GM18511 (cell line): ENCODE measurements at regions not wholly inside any gene's neighbourhood (a gene's known extent, or its start where the extent isn't known, plus 50 kb on each side); places are given as distances from the start of the nearest gene placed in this dataset.

Source experiments
- ATAC-seq: cut with Tn5 transposase; IDR thresholded peaks from one replicate; pipeline ENCODE4 v1.9.1; 2021; ENCODE audit warnings: mild to moderate bottlenecking, moderate library complexity; ENCODE audit not compliant: unreplicated experiment

GRCh38 chr2:200751786-200752185 is 59.9 kb upstream of the BZW1 start:
- no peak for ATAC-seq

DNA sequence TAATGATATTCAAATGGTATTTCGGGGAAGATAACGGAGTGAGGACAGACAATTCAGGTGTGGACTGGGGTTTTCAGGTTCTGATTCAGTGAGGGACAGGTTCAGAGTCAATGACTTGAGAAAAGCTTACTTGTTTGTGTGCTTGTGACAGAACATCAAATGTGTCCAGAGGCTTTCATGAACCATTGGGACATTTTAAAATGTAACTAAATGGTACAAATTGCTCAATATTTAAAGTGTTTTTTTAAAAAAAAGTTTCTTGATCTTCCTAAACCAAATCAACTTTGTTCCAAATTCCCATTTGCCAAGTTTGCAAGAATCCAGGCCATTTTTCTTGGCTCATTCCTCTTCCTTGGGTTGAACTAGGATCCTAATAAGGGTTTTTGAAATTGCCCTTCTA is 59.4 kb upstream of the BZW1 start:
- ATAC-seq, result no peak

- ATAC-seq, result no peak
Measured at GRCh38 chr2:200752835-200753234, 58.9 kb upstream of the BZW1 start.

DNA sequence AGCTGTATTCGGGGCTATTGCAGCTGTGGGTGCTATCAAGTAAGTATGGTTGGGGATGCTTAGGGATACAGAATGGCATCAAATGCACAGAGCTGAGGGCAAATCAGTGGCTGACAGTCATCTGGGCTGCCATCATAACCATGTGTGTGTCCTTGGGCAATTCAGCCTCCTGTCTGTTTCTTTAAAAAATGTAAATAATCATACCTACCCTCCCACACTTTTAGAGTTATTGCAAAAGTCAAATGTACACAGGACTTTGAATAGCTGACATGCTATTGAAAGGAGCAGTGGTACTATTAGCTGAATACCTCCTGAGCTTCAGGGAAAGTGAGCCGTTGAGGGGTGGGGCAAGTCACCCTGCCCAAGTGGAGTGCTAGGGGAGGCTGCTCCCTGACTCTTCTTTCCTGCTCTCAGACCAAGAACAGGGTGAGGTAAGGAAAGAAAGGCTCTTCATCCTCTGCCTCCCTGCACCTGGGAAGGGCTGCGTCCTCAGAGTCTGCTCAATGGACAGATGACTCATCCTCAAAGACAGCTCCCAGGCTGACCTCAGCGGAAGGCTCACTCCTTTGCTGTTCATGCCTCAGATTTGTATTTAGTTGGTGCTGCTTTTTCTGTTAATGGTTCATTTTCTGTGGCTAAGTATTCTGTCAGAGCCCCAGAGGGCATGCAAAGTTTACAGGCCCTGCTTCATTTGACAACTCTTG is 54.9 kb upstream of the BZW1 start:
- peak; percentile 93 for ATAC-seq

GRCh38 chr2:200757399-200757798 is 54.3 kb upstream of the BZW1 start:
- peak; percentile 25 for ATAC-seq

DNA sequence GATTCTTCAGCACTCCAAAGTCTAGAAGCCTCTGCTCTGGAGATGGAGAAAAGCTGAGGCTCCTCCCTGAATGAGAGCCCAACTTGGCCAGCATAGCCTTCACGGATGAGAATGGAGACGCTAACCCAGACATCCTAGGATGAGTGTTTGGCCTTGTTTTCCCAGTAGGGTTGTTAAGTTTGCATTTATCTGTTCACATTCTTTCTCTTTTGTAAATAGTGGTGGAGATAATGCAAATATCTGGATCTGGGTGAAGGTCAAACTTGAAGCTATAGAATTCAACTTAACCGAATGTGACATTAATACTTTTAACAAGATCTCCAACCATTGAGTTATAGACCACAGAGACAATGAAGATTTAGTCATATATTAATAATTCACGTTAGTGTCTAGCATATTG is 53.4 kb upstream of the BZW1 start:
- ATAC-seq, result no peak

- no peak for ATAC-seq
Measured at GRCh38 chr2:200761266-200761665, 50.4 kb upstream of the BZW1 start.
